ENCODE measurements at regions not wholly inside any gene's neighbourhood (a gene's known extent, or its start where the extent isn't known, plus 50 kb on each side); places are given as distances from the start of the nearest gene placed in this dataset.

DNA sequence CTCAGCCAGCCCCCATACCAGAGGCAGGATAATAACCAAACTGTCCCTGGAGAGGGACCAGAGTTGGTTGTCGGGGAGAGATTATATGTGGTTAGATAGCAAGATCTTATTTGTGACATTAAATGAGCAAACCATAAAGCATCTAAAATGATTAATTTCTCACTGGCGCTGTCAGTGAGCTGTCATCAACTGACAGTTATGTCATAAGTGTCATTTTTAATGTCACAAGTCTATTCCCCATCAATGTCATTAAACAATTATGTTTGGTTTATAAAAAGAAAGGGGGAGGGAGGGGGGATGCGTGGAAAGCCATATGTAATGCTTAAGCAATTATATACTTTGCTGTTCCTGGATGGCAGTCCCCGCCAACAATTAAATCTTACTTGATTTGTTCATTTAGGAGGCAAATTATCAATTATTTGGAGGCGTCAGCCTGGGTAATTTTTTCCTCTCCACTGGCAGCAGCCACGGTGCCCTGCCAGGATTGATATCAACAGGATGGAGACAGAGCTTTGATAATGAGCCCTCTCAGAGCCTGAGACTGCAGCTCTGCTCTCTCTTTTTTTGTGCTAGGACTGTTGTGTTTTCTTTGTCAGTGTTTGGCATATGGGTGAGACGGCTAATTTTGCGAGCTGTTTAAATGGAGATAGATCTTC, 333.6 kb upstream of the CAMK1G start:
- 42 to 54% methylated on average over 8 of the region's 8 CpGs for WGBS, 2 donors
- no peak overlapping the region for H3K4me3 ChIP-seq
- intact Hi-C loops (cut with DNase I) = no loop called here
- H3K27ac ChIP-seq = no peak overlapping the region
- TF ChIP-seq, protein P1, sequence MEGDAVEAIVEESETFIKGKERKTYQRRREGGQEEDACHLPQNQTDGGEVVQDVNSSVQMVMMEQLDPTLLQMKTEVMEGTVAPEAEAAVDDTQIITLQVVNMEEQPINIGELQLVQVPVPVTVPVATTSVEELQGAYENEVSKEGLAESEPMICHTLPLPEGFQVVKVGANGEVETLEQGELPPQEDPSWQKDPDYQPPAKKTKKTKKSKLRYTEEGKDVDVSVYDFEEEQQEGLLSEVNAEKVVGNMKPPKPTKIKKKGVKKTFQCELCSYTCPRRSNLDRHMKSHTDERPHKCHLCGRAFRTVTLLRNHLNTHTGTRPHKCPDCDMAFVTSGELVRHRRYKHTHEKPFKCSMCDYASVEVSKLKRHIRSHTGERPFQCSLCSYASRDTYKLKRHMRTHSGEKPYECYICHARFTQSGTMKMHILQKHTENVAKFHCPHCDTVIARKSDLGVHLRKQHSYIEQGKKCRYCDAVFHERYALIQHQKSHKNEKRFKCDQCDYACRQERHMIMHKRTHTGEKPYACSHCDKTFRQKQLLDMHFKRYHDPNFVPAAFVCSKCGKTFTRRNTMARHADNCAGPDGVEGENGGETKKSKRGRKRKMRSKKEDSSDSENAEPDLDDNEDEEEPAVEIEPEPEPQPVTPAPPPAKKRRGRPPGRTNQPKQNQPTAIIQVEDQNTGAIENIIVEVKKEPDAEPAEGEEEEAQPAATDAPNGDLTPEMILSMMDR (IDR thresholded peaks at IDR 0.05) = no peak
- ATAC-seq (peak in 1 of 4 donors; percentile 58), FAIRE-seq (no peak), DNase-seq (no peak)
- H3K9me3 ChIP-seq = no peaks in the 10 kb centered on the region
- H3K27me3 ChIP-seq = no peaks in the 10 kb centered on the region
- H3K4me1 ChIP-seq = no peaks in the 10 kb centered on the region
- no peaks in the 10 kb centered on the region for H3K36me3 ChIP-seq

DNA sequence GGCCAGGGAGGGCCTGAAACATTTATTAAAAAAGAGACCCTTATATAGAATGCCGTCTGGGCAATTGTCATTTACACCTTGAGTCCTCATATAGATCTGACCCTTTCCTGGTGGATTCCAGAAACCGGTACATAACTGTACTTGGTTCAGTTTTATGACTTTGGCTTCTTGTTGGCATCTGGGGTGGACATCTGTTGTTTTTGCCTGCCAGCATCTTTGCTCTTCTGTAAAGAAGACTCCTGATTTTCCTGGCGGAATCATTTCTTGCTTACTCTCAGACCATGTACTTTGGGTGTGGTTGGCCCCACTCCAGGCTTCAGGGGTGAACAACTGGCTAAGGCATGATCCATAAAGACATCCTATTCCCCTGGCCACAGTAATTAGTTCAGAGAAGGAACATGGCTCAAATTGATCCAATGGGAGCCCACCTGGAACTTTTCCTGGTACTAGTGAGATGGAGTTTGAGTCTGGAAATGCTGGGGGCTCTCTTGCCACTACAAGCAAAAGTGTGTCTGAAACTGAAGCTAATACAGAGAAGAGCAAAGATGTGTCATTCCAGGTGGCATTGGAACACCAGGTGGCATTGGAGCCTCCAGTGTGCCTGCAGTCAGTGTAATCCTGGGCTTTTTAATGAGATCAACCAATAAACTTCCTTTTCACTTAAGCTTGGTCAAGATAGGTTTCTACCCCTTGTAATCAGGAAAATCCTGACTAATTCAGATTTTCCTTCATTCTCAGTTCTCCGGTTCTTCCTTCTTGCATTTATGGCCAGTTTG, 332.5 kb upstream of the CAMK1G start:
- no peak overlapping the region for H3K27ac ChIP-seq
- ATAC-seq (no peak), DNase-seq (no peak), FAIRE-seq (no peak)
- H3K4me3 ChIP-seq = no peak overlapping the region
- WGBS, 2 donors = 59 to 73% methylated on average over 4 of the region's 4 CpGs
- intact Hi-C loops (cut with DNase I) = no loop called here
- TF ChIP-seq, protein P1 (IDR thresholded peaks at IDR 0.05) = no peak
- no peaks in the 10 kb centered on the region for H3K27me3 ChIP-seq
- no peaks in the 10 kb centered on the region for H3K4me1 ChIP-seq
- no peaks in the 10 kb centered on the region for H3K9me3 ChIP-seq
- H3K36me3 ChIP-seq = no peaks in the 10 kb centered on the region

DNA sequence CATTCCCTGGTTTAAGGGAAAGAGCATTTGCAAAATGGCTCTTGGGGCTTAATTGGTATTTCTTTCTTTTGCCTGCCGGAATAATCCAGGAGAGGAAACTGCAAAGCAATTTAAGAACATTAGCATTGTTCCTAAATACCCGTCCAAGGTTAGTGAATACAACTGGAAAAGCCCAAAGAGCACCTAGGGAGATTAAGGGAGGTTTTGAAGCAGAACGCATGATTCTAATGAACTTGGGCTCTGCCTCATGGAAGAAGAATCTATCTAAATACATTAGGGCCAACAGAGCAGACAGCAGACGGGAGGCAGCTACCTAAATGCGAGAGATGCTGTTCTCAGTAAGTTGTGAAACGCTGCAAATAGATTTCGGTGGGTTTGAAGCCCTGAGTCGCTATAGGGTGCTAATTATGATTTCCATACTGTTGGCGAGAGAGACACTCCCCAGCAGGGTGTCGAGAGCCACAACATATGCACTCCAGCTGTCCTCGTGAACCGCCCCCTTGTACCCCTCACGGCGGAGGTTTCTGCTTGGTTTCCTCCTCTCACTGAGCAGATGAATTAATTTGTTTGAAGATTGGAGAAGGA, 326.7 kb upstream of the CAMK1G start:
- H3K9me3 ChIP-seq = peaks cover 0 to 3% (median 0%) of the 10 kb centered on the region in 4 donors
- no peak for DNase-seq
- H3K4me1 ChIP-seq = no peaks in the 10 kb centered on the region
- FAIRE-seq = no peak
- no peak overlapping the region for H3K4me3 ChIP-seq
- intact Hi-C loops (cut with DNase I) = no loop called here
- H3K27me3 ChIP-seq = no peaks in the 10 kb centered on the region
- TF ChIP-seq, protein P1 (IDR thresholded peaks at IDR 0.05) = no peak
- no peak overlapping the region for H3K27ac ChIP-seq
- no peaks in the 10 kb centered on the region for H3K36me3 ChIP-seq
- no peak for ATAC-seq
- 77 to 85% methylated on average over 14 of the region's 14 CpGs for WGBS, 2 donors

DNA sequence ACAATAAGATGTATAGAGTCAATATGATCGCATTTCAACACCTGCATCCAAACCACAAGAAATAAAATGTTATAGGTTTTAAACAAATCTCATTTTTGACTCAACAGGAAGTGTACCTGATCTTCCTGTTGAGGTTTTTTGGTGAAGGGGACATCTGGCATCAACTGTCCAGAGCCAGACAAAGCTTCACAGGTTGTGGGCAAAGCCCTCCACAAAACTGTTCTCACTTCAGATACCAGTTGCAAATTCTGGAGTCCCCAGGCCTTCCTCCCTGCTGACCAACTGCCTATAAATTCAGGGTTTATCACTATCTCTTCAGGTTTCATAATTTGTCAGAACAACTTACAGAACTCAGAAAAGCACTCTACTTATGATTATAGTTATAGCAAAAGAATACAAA, 326.1 kb upstream of the CAMK1G start:
- no peak for FAIRE-seq
- intact Hi-C loops (cut with DNase I) = no loop called here
- no peaks in the 10 kb centered on the region for H3K27me3 ChIP-seq

More for the DNA sequence above, 326.1 kb upstream of the CAMK1G start:
- Histone ChIP-seq H3K4me3 (no peak overlapping the region), H3K9me3 (peaks cover 0 to 3% (median 0%) of the 10 kb centered on the region in 4 donors), H3K4me1 (no peaks in the 10 kb centered on the region), H3K27ac (no peak overlapping the region), H3K36me3 (no peaks in the 10 kb centered on the region)
- ATAC-seq (no peak), DNase-seq (no peak)
- TF ChIP-seq, protein P1 (IDR thresholded peaks at IDR 0.05) = no peak
- 74 to 85% methylated on average over 1 of the region's 1 CpG for WGBS, 2 donors
